LNCAP (cell line): ENCODE measurements at regions not wholly inside any gene's neighbourhood (a gene's known extent, or its start where the extent isn't known, plus 50 kb on each side); places are given as distances from the start of the nearest gene placed in this dataset.

ENCODE experiments used
- CTCF ChIP-seq: fragments of 450-650 bp; IDR thresholded peaks from 2 replicates; pipeline ENCODE4 v1.5.1; 2017; ENCODE audit warnings: mild to moderate bottlenecking

DNA sequence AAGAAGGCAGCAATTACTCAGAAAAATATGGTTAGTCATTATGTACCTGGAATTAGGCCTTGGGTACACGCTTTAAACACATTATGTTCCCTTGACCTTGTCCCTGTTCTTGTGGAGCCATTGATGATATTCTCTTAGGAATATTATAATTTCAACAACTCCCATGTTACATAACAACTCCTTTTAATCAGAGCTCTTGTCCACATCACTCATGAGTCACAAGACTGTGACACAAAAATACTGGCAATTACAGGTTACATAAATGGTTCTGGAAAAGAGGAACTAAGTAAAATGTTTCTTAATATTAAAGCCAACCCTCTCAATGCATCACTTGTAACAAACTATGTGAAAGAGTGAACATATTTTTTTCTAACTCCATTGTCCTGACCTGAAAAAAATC lies 143.8 kb upstream of the PCLO start:
- TF ChIP-seq CTCF, result no peak

DNA sequence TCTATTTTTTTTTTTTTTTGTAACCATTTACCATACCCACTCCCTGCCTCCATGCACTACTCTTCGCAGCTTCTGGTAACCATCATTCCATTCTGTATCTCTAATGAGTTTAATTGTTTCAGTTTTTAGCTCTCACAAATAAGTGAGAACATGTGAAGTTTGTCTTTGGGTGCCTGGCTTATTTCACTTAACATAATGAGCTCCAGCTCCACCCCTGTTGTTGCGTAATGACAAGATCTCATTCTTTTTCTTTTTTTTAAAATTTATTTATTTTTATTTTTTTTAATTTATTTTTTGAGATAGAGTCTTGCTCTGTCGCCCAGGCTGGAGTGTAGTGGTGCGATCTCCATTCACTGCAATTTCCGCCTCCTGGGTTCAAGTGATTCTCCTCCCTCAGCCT lies 142.3 kb upstream of the PCLO start:
- TF ChIP-seq CTCF, result no peak

- no peak for TF ChIP-seq CTCF
Observed at GRCh38 chr7:83301416-83301815, 138.7 kb upstream of the PCLO start.

- no peak for TF ChIP-seq CTCF
Observed at GRCh38 chr7:83290211-83290610, 127.5 kb upstream of the PCLO start.

- TF ChIP-seq CTCF, result no peak
Observed at GRCh38 chr7:83289419-83289993, 126.8 kb upstream of the PCLO start.

DNA sequence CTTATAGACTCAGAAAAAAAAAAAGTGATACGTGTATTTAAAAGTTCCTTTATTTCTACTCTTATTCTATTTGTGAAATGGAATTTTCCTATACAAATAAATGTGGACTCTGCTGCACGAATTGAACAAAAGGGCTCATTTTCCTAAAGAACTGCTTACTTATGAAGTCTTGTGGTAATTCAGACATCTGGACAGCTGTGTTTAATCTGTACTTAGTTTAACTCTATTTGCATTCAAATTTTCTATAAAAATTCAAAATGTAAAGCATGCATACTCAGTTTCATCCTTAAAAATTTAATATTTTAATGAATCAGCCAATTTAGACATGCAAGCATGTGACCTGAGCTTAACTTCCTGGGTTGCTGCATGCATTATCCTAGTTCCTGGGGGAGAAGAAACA lies 118.0 kb upstream of the PCLO start:
- TF ChIP-seq CTCF, result no peak

DNA sequence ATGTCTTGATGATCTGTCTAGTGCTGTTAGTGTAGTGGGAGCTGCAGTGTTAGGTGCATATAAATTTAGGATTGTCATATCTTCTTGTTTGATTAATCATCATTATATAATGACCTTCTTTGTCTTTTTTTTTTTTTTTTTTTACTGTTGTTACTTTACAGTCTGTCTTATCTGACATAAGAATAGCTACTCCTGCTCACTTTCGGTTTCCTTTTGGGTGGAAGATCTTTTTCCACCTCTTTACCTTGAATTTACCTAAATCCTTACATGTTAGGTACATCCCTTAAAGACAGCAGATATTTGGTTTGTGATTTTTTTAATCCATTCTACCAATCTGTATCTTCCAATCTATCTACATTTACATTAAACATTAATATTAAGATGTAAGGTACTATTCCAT lies 113.6 kb upstream of the PCLO start:
- no peak for TF ChIP-seq CTCF

DNA sequence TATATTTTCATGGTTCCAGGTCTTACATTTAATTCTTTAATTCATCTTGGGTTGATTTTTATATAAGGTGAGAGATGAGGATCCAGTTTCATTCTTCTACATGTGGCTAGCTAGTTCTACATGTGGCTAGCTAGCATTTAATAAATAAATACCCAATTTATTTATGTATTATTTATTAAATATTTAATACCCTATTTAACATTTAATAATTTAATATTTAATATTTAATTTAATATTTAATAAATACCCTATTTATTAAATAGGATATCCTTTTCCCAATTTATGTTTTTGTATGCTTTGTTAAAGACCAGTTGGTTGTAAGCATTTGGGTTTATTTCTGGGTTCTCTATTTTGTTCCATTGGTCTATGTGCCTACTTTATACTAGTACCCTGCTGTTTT lies 111.0 kb upstream of the PCLO start:
- no peak for TF ChIP-seq CTCF
